ENCODE measurements at regions not wholly inside any gene's neighbourhood (a gene's known extent, or its start where the extent isn't known, plus 50 kb on each side); places are given as distances from the start of the nearest gene placed in this dataset.

DNA sequence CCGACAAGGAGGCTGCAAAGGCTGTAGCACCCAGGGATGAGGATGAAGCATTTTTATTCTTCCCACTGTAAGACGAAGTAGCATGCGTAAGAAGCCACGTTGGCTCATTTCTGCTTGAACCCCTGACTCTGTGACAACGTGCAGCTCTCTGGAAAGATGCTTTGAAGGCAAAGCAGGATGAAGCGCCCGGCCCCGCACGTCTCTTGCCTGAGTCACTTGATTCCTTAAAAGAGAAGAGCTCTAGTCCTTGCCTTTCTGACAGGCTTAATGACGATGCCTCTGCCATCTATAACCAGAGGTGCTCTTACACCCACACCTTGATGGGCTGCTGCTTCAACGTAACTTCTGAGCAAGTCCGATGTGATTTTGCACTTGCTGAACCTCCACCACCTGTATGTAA is 76.7 kb upstream of the MED9 start:
- TF ChIP-seq CSDC2 (CRISPR knock-in tag; IDR thresholded peaks at IDR 0.05): no peak
- TF ChIP-seq ISL1 (CRISPR knock-in tag; IDR thresholded peaks at IDR 0.05): no peak
- no peak for TF ChIP-seq PPARA (CRISPR knock-in tag; IDR thresholded peaks at IDR 0.05; ENCODE audit: borderline replicate concordance)
